CD14-positive monocyte (primary cell): ENCODE measurements at regions not wholly inside any gene's neighbourhood (a gene's known extent, or its start where the extent isn't known, plus 50 kb on each side); places are given as distances from the start of the nearest gene placed in this dataset.

Experiments used
- DNase-seq, 3 donors: peaks; one replicate each; pipeline ENCODE4 v3.0.0-alpha.2; 2011 to 2022
- H2AFZ ChIP-seq: 2 replicates; pipeline ENCODE4 v1.6.0; 2012; ENCODE audit warnings: mild to moderate bottlenecking, low read depth, low read length, inconsistent platforms; ENCODE audit not compliant: insufficient read depth, poor library complexity, severe bottlenecking
- H3K27ac ChIP-seq, 2 donors: 1 replicate in 1 of 2; 2 replicates in 1 of 2; pipeline ENCODE4 v1.5.1; 2012 to 2013; ENCODE audit warnings: low read length in 2 of 2, control low read depth in 1 of 2, inconsistent platforms in 1 of 2, low read depth in 1 of 2, mild to moderate bottlenecking in 1 of 2
- H3K27me3 ChIP-seq, 2 donors: one replicate each; pipeline versions ENCODE4 v1.6.0 to v1.6.1; 2011 to 2013; ENCODE audit warnings: low read length in 2 of 2; ENCODE audit not compliant: control insufficient read depth in 2 of 2, insufficient read depth in 2 of 2
- H3K36me3 ChIP-seq, 2 donors: replicated peaks in 1 of 2; 1 replicate in 1 of 2; 2 replicates in 1 of 2; pipeline versions ENCODE4 v1.5.1 to v1.6.1; 2012 to 2013; ENCODE audit warnings: low read length in 2 of 2, control low read depth in 1 of 2, inconsistent platforms in 1 of 2, mild to moderate bottlenecking in 1 of 2; ENCODE audit not compliant: insufficient read depth in 2 of 2, control insufficient read depth in 1 of 2
- H3K4me1 ChIP-seq, 2 donors: 1 replicate in 1 of 2; 2 replicates in 1 of 2; pipeline versions ENCODE4 v1.5.1 to v1.6.1; 2012 to 2013; ENCODE audit warnings: low read length in 2 of 2, control low read depth in 1 of 2, inconsistent platforms in 1 of 2, mild to moderate bottlenecking in 1 of 2, moderate library complexity in 1 of 2; ENCODE audit not compliant: insufficient read depth in 2 of 2, control insufficient read depth in 1 of 2
- H3K4me2 ChIP-seq: replicated peaks from 2 replicates; pipeline ENCODE3; 2012; ENCODE audit warnings: low read length, moderate library complexity, mild to moderate bottlenecking; ENCODE audit not compliant: poor library complexity, severe bottlenecking; ENCODE audit errors: extremely low read depth
- H3K4me3 ChIP-seq, 3 experiments: fragments of 200-600 bp in 1 of 3; sonication (generic) in 1 of 3; replicated peaks in 1 of 3; 1 replicate in 2 of 3; 2 replicates in 1 of 3; pipeline ENCODE4 v1.5.1; 2011 to 2013; ENCODE audit warnings: low read length in 3 of 3, mild to moderate bottlenecking in 3 of 3, control low read depth in 2 of 3, low read depth in 2 of 3, inconsistent platforms in 1 of 3, moderate library complexity in 1 of 3
- H3K79me2 ChIP-seq: 2 replicates; pipeline ENCODE4 v1.6.0; 2012; ENCODE audit warnings: mild to moderate bottlenecking, control low read depth, inconsistent platforms, low read length, moderate library complexity; ENCODE audit not compliant: insufficient read depth
- H3K9ac ChIP-seq: 2 replicates; pipeline ENCODE4 v1.6.0; 2017; ENCODE audit warnings: low read length, mild to moderate bottlenecking; ENCODE audit not compliant: insufficient read depth, poor library complexity, severe bottlenecking
- H3K9me3 ChIP-seq, 2 donors: replicated peaks in 1 of 2; 1 replicate in 1 of 2; 2 replicates in 1 of 2; pipeline versions ENCODE4 v1.5.1 to v1.6.1; 2012 to 2013; ENCODE audit warnings: low read length in 2 of 2, control low read depth in 1 of 2; ENCODE audit not compliant: control insufficient read depth in 1 of 2, insufficient read depth in 1 of 2
- H4K20me1 ChIP-seq: 2 replicates; pipeline ENCODE4 v1.6.0; 2012; ENCODE audit warnings: mild to moderate bottlenecking, low read length, control low read depth, moderate library complexity; ENCODE audit not compliant: insufficient read depth
- H3K27ac Mint-ChIP-seq, 7 donors: one replicate each; pipeline ENCODE4 v1.8.0; 2020; ENCODE audit warnings: mild to moderate bottlenecking in 7 of 7, mixed read lengths in 7 of 7, moderate library complexity in 6 of 7, inconsistent platforms in 2 of 7
- H3K27me3 Mint-ChIP-seq, 3 donors: one replicate each; pipeline ENCODE4 v1.8.0; 2021 to 2022; ENCODE audit warnings: low read depth in 3 of 3, mild to moderate bottlenecking in 3 of 3, mixed read lengths in 3 of 3, moderate library complexity in 3 of 3, inconsistent platforms in 1 of 3
- H3K36me3 Mint-ChIP-seq, 2 donors: one replicate each; pipeline ENCODE4 v1.8.0; 2020; ENCODE audit warnings: mixed read lengths in 2 of 2, inconsistent platforms in 1 of 2, mild to moderate bottlenecking in 1 of 2
- H3K4me1 Mint-ChIP-seq: one replicate; pipeline ENCODE4 v1.8.0; 2020; ENCODE audit warnings: mild to moderate bottlenecking, mixed read lengths
- H3K4me3 Mint-ChIP-seq, 2 donors: one replicate each; pipeline ENCODE4 v1.8.0; 2020; ENCODE audit warnings: mild to moderate bottlenecking in 2 of 2, mixed read lengths in 2 of 2, moderate library complexity in 1 of 2
- H3K9me3 Mint-ChIP-seq, 7 donors: one replicate each; pipeline ENCODE4 v1.8.0; 2020 to 2022; ENCODE audit warnings: mixed read lengths in 7 of 7, mild to moderate bottlenecking in 6 of 7, moderate library complexity in 6 of 7, inconsistent platforms in 2 of 7
- CTCF ChIP-seq: fragments of 200-600 bp; IDR thresholded peaks from one replicate; pipeline ENCODE4 v1.8.0; 2022; ENCODE audit warnings: antibody characterized with exemption, mild to moderate bottlenecking
- WGBS: methylation state at CpG from one replicate; pipeline ENCODE4 v1.1.5; 2013; ENCODE audit warnings: missing lambda C conversion rate; ENCODE audit not compliant: insufficient coverage; 5-methylcytosine and 5-hydroxymethylcytosine counted together
- intact Hi-C, 2 donors: fragments of 100-400 bp; cut with micrococcal nuclease; formaldehyde crosslinking; loops; one replicate each; pipeline versions ENCODE4 v1.15.0 to v1.15.1; 2023

GRCh38 chr4:37517326-37517725, 168.8 kb downstream of the RELL1 start:
- Histone ChIP-seq H3K27me3 (no peaks in the 10 kb centered on the region), H3K4me2 (no peak overlapping the region), H3K9ac (no peak overlapping the region), H3K4me1 (no peaks in the 10 kb centered on the region), H3K9me3 (peaks cover 9% of the 10 kb centered on the region in 2 donors), H3K27ac (no peak overlapping the region), H2AFZ (no peak overlapping the region), H4K20me1 (no peaks in the 10 kb centered on the region), H3K36me3 (no peaks in the 10 kb centered on the region), H3K4me3 (no peak overlapping the region), H3K79me2 (no peaks in the 10 kb centered on the region)
- TF ChIP-seq CTCF: no peak
- Mint-ChIP-seq H3K9me3 (peaks cover 9 to 32% (median 19%) of the 10 kb centered on the region in 7 donors), H3K27ac (no peak overlapping the region), H3K36me3 (no peaks in the 10 kb centered on the region), H3K27me3 (peaks cover 0 to 7% (median 2%) of the 10 kb centered on the region in 3 donors), H3K4me3 (no peak overlapping the region), H3K4me1 (no peaks in the 10 kb centered on the region)
- DNase-seq: no peak
- 100% methylated on average over 3 of the region's 3 CpGs for WGBS
- intact Hi-C loops: no loop called here

DNA sequence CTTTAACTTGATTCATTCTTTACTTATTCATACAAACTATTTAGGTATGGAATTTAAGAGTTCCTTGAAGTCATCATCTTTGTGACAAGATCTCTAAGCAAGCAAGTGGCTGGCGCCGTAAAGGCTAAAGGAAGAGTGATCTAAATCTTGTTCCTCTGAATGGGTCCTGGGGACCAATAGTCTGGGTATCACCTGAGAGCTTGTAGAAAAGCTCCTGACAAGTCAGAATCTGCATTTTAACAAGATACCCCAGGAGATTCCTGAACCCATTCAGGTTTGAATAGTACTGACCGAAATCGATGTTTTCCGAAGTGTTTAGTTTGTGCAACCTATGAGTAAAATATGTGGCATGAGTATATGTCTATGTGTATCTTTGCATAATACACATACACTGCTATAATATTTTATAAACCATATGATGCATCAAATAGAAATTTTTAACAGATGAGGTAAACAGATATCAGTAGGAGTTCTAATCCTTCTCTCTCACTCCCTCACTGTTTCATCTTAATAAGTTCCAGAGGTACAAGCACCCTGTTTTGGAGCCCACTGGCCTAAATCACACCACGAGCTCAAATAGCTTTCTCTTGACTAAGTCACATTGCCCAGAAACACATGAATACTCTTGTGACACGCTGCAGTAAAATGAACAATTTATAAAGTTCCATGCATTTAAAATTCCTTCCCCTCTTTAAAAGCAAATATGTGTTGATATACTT, 170.0 kb downstream of the RELL1 start:
- H3K27me3 ChIP-seq: no peaks in the 10 kb centered on the region
- TF ChIP-seq CTCF: no peak
- H3K27ac ChIP-seq: no peak overlapping the region
- H3K36me3 Mint-ChIP-seq: no peaks in the 10 kb centered on the region
- H3K9me3 Mint-ChIP-seq: peaks cover 11 to 26% (median 12%) of the 10 kb centered on the region in 7 donors
- H3K27me3 Mint-ChIP-seq: peaks cover 0 to 5% (median 2%) of the 10 kb centered on the region in 3 donors
- no peaks in the 10 kb centered on the region for H3K79me2 ChIP-seq
- no peaks in the 10 kb centered on the region for H3K36me3 ChIP-seq
- no peaks in the 10 kb centered on the region for H3K4me1 Mint-ChIP-seq
- H3K4me3 ChIP-seq: no peak overlapping the region
- H3K9me3 ChIP-seq: peaks cover 9 to 18% of the 10 kb centered on the region in 2 donors
- no peak for DNase-seq
- intact Hi-C loops: no loop called here
- no peak overlapping the region for H3K4me3 Mint-ChIP-seq
- no peak overlapping the region for H3K27ac Mint-ChIP-seq
- WGBS: 93% methylated on average over 2 of the region's 7 CpGs
- no peaks in the 10 kb centered on the region for H4K20me1 ChIP-seq
- no peak overlapping the region for H2AFZ ChIP-seq
- H3K4me1 ChIP-seq: no peaks in the 10 kb centered on the region
- no peak overlapping the region for H3K9ac ChIP-seq
- no peak overlapping the region for H3K4me2 ChIP-seq
